SK-N-SH treated with all-trans-retinoic acid at 6 μM for 48 hours (cell line): ENCODE measurements at regions not wholly inside any gene's neighbourhood (a gene's known extent, or its start where the extent isn't known, plus 50 kb on each side); places are given as distances from the start of the nearest gene placed in this dataset.

Experiments
- PPARA ChIP-seq: fragments of 250-450 bp; sonication (Bioruptor Pico); IDR thresholded peaks from 2 replicates; pipeline ENCODE4 v1.5.0; 2020; ENCODE audit warnings: mild to moderate bottlenecking, borderline replicate concordance
- RARB ChIP-seq: fragments of 250-450 bp; sonication (Bioruptor Pico); IDR thresholded peaks from 2 replicates; pipeline ENCODE4 v1.8.0; 2021; ENCODE audit warnings: mild to moderate bottlenecking, moderate library complexity
- ZFP30 ChIP-seq: fragments of 450-650 bp; formaldehyde crosslinking; IDR thresholded peaks from 2 replicates; pipeline ENCODE4 v1.5.0; 2022; ENCODE audit warnings: mild to moderate bottlenecking, moderate library complexity
- ZNF70 ChIP-seq: fragments of 450-650 bp; formaldehyde crosslinking; IDR thresholded peaks from 2 replicates; pipeline ENCODE4 v1.5.0; 2020; ENCODE audit warnings: mild to moderate bottlenecking, moderate library complexity
- TF ChIP-seq, protein P1 (sequence below): fragments of 250-450 bp; sonication (Bioruptor Pico); IDR thresholded peaks from 2 replicates; pipeline ENCODE4 v1.5.1; 2020; ENCODE audit warnings: low read depth, mild to moderate bottlenecking, moderate library complexity
- TF ChIP-seq, protein P2 (sequence below): fragments of 250-450 bp; sonication (Bioruptor Pico); IDR thresholded peaks from 2 replicates; pipeline ENCODE4 v1.8.0; 2020; ENCODE audit warnings: mild to moderate bottlenecking, moderate library complexity, borderline replicate concordance

DNA sequence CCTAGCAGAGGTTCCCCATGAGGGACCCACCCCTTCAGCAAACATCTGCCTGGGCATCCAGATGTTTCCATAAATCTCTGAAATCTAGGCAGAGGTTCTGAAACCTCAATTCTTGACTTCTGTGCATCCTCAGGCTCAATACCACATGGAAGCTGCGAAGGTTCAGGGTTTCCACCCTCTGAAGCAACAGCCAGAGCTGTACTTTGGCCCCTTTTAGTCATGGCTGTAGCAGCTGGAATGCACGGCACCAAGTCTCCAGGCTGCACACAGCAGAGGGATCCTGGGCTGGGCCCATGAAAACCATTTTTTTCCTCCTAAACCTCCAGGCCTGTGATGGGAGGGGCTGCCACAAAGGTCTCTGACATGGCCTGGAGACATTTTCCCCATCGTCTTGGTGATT, 93.0 kb upstream of the FIGN start:
- TF ChIP-seq PPARA (CRISPR knock-in tag), result no peak
- TF ChIP-seq, protein P1, sequence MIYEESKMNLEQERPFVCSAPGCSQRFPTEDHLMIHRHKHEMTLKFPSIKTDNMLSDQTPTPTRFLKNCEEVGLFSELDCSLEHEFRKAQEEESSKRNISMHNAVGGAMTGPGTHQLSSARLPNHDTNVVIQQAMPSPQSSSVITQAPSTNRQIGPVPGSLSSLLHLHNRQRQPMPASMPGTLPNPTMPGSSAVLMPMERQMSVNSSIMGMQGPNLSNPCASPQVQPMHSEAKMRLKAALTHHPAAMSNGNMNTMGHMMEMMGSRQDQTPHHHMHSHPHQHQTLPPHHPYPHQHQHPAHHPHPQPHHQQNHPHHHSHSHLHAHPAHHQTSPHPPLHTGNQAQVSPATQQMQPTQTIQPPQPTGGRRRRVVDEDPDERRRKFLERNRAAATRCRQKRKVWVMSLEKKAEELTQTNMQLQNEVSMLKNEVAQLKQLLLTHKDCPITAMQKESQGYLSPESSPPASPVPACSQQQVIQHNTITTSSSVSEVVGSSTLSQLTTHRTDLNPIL (CRISPR knock-in tag), result no peak
- TF ChIP-seq RARB (CRISPR knock-in tag), result no peak
- TF ChIP-seq ZNF70, result no peak
- TF ChIP-seq, protein P2, sequence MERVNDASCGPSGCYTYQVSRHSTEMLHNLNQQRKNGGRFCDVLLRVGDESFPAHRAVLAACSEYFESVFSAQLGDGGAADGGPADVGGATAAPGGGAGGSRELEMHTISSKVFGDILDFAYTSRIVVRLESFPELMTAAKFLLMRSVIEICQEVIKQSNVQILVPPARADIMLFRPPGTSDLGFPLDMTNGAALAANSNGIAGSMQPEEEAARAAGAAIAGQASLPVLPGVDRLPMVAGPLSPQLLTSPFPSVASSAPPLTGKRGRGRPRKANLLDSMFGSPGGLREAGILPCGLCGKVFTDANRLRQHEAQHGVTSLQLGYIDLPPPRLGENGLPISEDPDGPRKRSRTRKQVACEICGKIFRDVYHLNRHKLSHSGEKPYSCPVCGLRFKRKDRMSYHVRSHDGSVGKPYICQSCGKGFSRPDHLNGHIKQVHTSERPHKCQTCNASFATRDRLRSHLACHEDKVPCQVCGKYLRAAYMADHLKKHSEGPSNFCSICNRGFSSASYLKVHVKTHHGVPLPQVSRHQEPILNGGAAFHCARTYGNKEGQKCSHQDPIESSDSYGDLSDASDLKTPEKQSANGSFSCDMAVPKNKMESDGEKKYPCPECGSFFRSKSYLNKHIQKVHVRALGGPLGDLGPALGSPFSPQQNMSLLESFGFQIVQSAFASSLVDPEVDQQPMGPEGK (CRISPR knock-in tag), result no peak
- TF ChIP-seq ZFP30 (CRISPR knock-in tag), result no peak
